ENCODE measurements at regions not wholly inside any gene's neighbourhood (a gene's known extent, or its start where the extent isn't known, plus 50 kb on each side); places are given as distances from the start of the nearest gene placed in this dataset.
"Not testable (repeated sequence)": the region's sequence is repeated elsewhere in the genome, so short reads cannot be mapped to it uniquely, and the experiment has no call there.

DNA sequence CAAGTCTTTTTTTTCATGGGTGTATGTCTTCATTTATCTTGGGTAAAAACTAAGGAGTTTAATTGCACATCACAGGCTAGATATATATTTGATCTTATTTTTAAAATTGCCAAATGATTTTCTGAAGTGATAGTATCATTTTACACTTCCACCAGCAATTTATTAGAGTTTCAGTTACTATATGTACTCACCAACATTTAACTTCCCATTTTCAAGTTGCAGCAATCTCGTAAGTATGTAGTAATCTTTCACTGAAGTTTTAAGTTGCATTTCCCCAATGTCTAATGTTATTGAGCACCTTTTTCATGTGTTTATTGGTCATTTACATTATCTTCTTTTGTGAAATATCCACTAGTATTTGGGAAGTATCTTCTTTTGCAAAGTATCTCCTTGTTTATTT lies 277.4 kb upstream of the CNR1 start:
- Histone ChIP-seq H3K9me3 (no peaks in the 10 kb centered on the region), H3K27me3 (no peaks in the 10 kb centered on the region), H3K4me1 (peaks cover 0 to 12% (median 0%) of the 10 kb centered on the region in 4 donors), H3K36me3 (no peaks in the 10 kb centered on the region), H3K27ac (no peak overlapping the region), H3K4me3 (no peak overlapping the region)
- no peak for DNase-seq
- TF ChIP-seq, protein P1, sequence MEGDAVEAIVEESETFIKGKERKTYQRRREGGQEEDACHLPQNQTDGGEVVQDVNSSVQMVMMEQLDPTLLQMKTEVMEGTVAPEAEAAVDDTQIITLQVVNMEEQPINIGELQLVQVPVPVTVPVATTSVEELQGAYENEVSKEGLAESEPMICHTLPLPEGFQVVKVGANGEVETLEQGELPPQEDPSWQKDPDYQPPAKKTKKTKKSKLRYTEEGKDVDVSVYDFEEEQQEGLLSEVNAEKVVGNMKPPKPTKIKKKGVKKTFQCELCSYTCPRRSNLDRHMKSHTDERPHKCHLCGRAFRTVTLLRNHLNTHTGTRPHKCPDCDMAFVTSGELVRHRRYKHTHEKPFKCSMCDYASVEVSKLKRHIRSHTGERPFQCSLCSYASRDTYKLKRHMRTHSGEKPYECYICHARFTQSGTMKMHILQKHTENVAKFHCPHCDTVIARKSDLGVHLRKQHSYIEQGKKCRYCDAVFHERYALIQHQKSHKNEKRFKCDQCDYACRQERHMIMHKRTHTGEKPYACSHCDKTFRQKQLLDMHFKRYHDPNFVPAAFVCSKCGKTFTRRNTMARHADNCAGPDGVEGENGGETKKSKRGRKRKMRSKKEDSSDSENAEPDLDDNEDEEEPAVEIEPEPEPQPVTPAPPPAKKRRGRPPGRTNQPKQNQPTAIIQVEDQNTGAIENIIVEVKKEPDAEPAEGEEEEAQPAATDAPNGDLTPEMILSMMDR (IDR thresholded peaks at IDR 0.05), result no peak
- intact Hi-C loops (cut with DNase I; ENCODE audit: low total_unique reads), result no loop called here

DNA sequence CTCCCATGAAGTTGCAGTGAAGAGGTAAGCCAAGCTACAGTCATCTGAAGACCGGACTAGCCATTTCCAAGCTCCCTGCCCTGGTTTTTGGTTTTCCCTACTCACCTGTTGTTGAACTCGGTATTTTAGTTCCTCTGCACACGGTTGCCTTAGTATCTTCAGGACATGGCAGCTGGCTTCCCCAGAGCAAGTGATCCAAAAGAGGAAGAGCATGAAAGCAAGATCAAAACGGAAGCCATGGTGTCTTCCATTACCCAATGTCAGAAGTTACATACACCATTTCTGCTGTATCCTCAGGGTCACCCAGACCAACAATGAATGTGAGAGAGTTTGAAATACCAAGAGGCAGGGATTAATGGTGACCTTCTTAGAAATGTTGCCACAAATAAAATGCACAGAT lies 276.6 kb upstream of the CNR1 start:
- Histone ChIP-seq H3K4me3 (no peak overlapping the region), H3K9me3 (no peaks in the 10 kb centered on the region), H3K36me3 (no peaks in the 10 kb centered on the region), H3K27ac (no peak overlapping the region), H3K4me1 (peaks cover 0 to 12% (median 0%) of the 10 kb centered on the region in 4 donors), H3K27me3 (no peaks in the 10 kb centered on the region)
- TF ChIP-seq, protein P1 (IDR thresholded peaks at IDR 0.05), result no peak
- intact Hi-C loops (cut with DNase I; ENCODE audit: low total_unique reads), result no loop called here
- DNase-seq, result no peak

DNA sequence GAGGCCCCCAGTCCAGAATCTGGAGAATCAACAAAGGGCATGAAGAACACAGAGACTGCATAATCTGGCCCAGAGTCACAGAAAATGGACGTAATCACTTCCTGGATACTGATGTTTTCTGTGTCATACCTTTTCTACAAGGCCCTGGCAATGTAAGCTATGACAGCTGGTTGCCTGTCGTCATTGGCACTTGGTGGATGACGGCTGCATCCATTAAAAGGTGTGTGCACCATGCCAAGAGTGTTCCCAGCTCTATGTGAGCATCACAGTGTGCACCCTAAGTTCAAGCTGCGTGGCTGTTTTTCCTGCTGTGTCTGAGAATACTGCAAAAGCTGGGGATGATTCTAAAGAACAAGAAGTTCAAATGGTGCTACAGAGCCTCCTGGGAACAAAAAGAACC lies 275.2 kb upstream of the CNR1 start:
- intact Hi-C loops (cut with DNase I; ENCODE audit: low total_unique reads), result no loop called here
- DNase-seq, result no peak
- Histone ChIP-seq H3K9me3 (no peaks in the 10 kb centered on the region), H3K4me1 (peaks cover 0 to 12% (median 0%) of the 10 kb centered on the region in 4 donors), H3K27me3 (no peaks in the 10 kb centered on the region), H3K4me3 (no peak overlapping the region), H3K27ac (no peak overlapping the region), H3K36me3 (no peaks in the 10 kb centered on the region)
- TF ChIP-seq, protein P1 (IDR thresholded peaks at IDR 0.05), result no peak

DNA sequence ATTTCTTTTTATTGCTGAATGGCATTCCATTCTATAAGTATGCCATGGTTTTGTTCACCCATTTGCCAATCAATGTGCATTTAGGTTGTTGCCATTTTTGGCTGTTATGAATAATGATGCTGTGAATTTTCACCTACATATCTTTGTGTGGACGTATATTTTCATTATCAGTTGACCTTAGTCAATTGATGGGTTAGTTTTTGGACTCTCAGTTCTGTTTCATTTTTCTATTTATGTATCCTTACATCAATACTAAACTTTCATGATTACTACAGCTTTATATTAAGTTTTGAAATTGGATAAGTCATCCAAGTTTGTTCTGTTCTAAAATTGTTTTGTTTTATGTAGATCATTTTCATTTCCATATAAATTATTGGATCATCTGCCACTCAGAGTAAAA lies 261.9 kb upstream of the CNR1 start:
- H3K27me3 ChIP-seq, result no peaks in the 10 kb centered on the region
- TF ChIP-seq, protein P1 (IDR thresholded peaks at IDR 0.05), result no peak
- H3K4me1 ChIP-seq, result no peaks in the 10 kb centered on the region
- no peaks in the 10 kb centered on the region for H3K9me3 ChIP-seq
- H3K36me3 ChIP-seq, result no peaks in the 10 kb centered on the region
- intact Hi-C loops (cut with DNase I; ENCODE audit: low total_unique reads), result no loop called here
- no peak overlapping the region for H3K4me3 ChIP-seq
- no peak overlapping the region for H3K27ac ChIP-seq
- DNase-seq, result no peak

DNA sequence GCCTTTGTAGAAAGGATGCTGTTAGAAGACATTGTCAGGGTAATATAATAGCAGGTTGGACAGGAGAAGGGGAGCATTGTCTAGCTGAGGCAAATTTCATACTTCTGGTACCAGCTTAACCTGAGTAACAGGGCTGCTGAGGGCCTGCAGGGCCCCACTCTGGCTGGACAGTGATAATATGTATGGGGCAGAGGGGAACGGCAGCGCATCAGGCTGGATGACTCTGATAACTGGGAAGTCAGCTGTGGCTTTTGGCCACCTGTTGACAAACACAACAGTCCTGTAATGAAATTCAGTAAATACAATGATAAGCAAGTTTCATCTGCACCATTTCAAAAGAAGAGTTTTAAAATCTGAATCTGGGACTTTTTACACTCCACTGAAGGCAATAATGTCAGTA lies 259.9 kb upstream of the CNR1 start:
- TF ChIP-seq, protein P1 (IDR thresholded peaks at IDR 0.05), result no peak

DNA sequence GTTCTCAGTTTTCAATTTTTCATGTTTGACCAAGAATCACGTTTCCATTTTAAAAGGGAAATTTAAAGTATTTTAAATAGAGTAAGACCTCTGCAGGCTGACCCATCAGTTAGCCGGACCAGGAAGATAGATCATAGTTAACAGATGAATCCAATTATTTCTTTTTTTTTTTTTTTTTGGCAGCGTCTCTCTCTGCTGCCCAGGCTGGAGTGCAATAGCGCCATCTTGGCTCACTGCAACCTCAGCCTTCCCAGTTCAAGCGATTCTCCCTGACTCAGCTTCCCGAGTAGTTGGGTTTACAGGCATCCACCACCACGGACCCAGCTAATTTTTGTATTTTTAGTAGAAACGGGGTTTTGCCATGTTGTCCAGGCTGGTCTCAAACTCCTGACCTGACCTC lies 256.7 kb upstream of the CNR1 start:
- Histone ChIP-seq H3K27ac (no peak overlapping the region), H3K9me3 (no peaks in the 10 kb centered on the region), H3K4me3 (no peak overlapping the region), H3K27me3 (no peaks in the 10 kb centered on the region), H3K4me1 (no peaks in the 10 kb centered on the region), H3K36me3 (no peaks in the 10 kb centered on the region)
- TF ChIP-seq, protein P1 (IDR thresholded peaks at IDR 0.05), result no peak
- no peak for DNase-seq
- intact Hi-C loops (cut with DNase I; ENCODE audit: low total_unique reads), result no loop called here

More for the DNA sequence above, 259.9 kb upstream of the CNR1 start:
- no peaks in the 10 kb centered on the region for H3K9me3 ChIP-seq
- no peak for DNase-seq
- no peaks in the 10 kb centered on the region for H3K4me1 ChIP-seq
- intact Hi-C loops (cut with DNase I; ENCODE audit: low total_unique reads), result no loop called here
- H3K27ac ChIP-seq, result no peak overlapping the region
- no peak overlapping the region for H3K4me3 ChIP-seq
- no peaks in the 10 kb centered on the region for H3K36me3 ChIP-seq
- no peaks in the 10 kb centered on the region for H3K27me3 ChIP-seq

DNA sequence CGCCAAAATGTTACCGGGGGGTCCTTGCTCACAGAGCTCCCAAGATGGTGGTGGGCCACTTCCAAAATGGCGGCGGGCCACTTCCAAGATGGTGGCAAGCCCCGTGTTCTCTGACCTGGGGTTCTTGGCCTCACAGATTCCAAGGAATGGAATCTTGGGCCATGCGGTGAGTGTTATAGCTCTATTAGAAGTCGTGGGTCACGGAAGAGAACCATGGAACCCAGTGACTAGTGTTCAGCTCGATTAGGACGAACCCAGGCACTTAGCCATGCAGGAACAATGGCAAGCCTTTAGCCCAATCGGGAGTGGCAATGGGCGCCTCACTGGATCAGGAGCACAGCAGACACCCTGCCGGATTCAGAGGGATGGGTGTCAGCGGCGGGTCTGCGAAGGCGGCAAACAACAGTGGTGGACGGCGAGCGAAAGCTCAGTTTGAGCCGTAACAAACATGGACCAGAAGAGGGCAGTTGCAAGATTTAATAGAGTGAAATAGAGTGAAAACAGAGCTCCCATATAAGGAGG lies 254.9 kb upstream of the CNR1 start:
- H3K4me1 ChIP-seq; H3K27me3 ChIP-seq; intact Hi-C loops (cut with DNase I; ENCODE audit: low total_unique reads); H3K36me3 ChIP-seq; DNase-seq; H3K27ac ChIP-seq; H3K9me3 ChIP-seq; H3K4me3 ChIP-seq: not testable (repeated sequence)

DNA sequence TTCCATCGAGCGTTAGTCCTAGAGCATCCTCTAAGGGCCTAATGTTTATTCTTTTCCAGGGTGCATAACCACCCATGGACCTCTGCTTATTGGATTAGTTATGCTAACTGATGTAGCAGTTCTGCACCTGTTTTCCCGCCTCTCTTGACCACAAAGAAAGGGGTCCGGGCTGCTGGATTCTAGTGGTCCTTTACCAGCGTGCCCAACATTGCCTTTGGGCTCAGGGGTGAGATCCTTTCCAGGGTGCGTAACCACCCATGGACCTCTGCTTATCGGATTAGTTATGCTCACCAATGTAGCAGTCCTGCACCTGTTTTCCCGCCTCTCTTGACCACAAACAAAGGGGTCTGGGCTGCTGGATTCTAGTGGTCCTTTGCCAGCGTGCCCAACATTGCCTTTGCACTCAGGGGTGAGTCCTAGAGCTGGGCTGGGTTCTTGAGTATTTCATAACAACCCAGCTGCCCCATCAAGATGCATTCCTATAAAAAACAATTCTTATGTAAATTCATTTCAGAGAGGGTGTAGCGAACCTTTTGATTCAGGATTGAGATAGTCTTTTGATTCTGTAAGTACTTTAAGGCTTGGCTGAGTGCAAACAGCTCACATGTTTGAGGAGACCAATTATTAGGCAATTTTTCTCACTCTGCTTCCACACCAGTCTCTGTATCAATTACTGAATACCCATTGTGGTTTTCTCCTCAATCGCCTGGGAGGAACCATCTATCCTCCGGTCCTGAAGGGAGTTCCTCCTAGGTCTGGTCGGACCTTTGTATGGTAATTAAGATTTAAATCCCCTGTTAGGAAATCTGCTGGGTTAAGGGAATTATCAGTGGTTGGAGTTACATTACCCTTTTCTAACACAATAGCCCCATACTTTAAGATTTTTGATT lies 253.0 kb upstream of the CNR1 start:
- H3K4me1 ChIP-seq; H3K27ac ChIP-seq; intact Hi-C loops (cut with DNase I; ENCODE audit: low total_unique reads); H3K27me3 ChIP-seq; H3K36me3 ChIP-seq; H3K4me3 ChIP-seq; H3K9me3 ChIP-seq; DNase-seq: not testable (repeated sequence)
